Naive thymus-derived CD4-positive, alpha-beta T cell (primary cell): ENCODE measurements at regions not wholly inside any gene's neighbourhood (a gene's known extent, or its start where the extent isn't known, plus 50 kb on each side); places are given as distances from the start of the nearest gene placed in this dataset.
A peak's percentile ranks its signal among the peaks of the same experiment; 100 is the strongest.
"Not testable (repeated sequence)": the region's sequence is repeated elsewhere in the genome, so short reads cannot be mapped to it uniquely, and the experiment has no call there.

Experiments
- ATAC-seq: fragments of 150-1000 bp; cut with Tn5 transposase; 2 replicates; pipeline ENCODE4 v1.10.0; 2021; ENCODE audit warnings: mild to moderate bottlenecking, moderate library complexity
- CTCF ChIA-PET: fragments of 350-600 bp; sonication (Branson Sonifier 250); formaldehyde crosslinking; loops from one replicate; lab custom pipeline; 2021; ENCODE audit warnings: antibody characterized with exemption; lab: Charles Lee
- POLR2A ChIA-PET: fragments of 350-600 bp; sonication (Branson Sonifier 250); formaldehyde crosslinking; loops from one replicate; lab custom pipeline; 2021; ENCODE audit warnings: antibody characterized with exemption, inconsistent platforms; lab: Charles Lee
- DNase-seq, 9 donors: peaks; one replicate each; pipeline versions ENCODE4 v3.0.0 to v3.0.0-alpha.2; 2020 to 2022; ENCODE audit warnings: mixed read lengths in 1 of 9
- H3K27ac ChIP-seq: one replicate; pipeline ENCODE4 v1.7.0; 2013; ENCODE audit warnings: mild to moderate bottlenecking, low read depth, low read length, moderate library complexity
- H3K27me3 ChIP-seq, 2 donors: one replicate each; pipeline ENCODE4 v1.7.0; 2013; ENCODE audit warnings: low read length in 2 of 2, mild to moderate bottlenecking in 2 of 2, moderate library complexity in 2 of 2; ENCODE audit not compliant: control insufficient read depth in 2 of 2, insufficient read depth in 2 of 2
- H3K36me3 ChIP-seq, 3 experiments: 1 replicate in 2 of 3; 2 replicates in 1 of 3; pipeline ENCODE4 v1.7.0; 2013; ENCODE audit warnings: low read length in 3 of 3, mild to moderate bottlenecking in 3 of 3, moderate library complexity in 1 of 3; ENCODE audit not compliant: insufficient read depth in 3 of 3, control insufficient read depth in 2 of 3
- H3K4me1 ChIP-seq, 2 donors: one replicate each; pipeline ENCODE4 v1.7.0; 2013; ENCODE audit warnings: low read length in 2 of 2, mild to moderate bottlenecking in 2 of 2, moderate library complexity in 1 of 2; ENCODE audit not compliant: control insufficient read depth in 2 of 2, insufficient read depth in 2 of 2
- H3K4me3 ChIP-seq: 2 replicates; pipeline ENCODE4 v1.7.0; 2013; ENCODE audit warnings: mild to moderate bottlenecking, low read length
- H3K9me3 ChIP-seq, 3 experiments: 1 replicate in 2 of 3; 2 replicates in 1 of 3; pipeline ENCODE4 v1.7.0; 2013; ENCODE audit warnings: low read length in 3 of 3; ENCODE audit not compliant: control insufficient read depth in 2 of 3
- H3K27ac Mint-ChIP-seq, 9 donors: one replicate each; pipeline ENCODE4 v1.8.0; 2020 to 2022; ENCODE audit warnings: mixed read lengths in 9 of 9, mild to moderate bottlenecking in 8 of 9, moderate library complexity in 5 of 9, inconsistent platforms in 2 of 9
- H3K27me3 Mint-ChIP-seq, 5 donors: one replicate each; pipeline ENCODE4 v1.8.0; 2021 to 2022; ENCODE audit warnings: mixed read lengths in 5 of 5, mild to moderate bottlenecking in 1 of 5
- H3K36me3 Mint-ChIP-seq, 5 donors: one replicate each; pipeline ENCODE4 v1.8.0; 2020 to 2022; ENCODE audit warnings: mixed read lengths in 5 of 5, mild to moderate bottlenecking in 3 of 5, inconsistent platforms in 1 of 5
- H3K4me1 Mint-ChIP-seq, 7 donors: one replicate each; pipeline ENCODE4 v1.8.0; 2020 to 2022; ENCODE audit warnings: mixed read lengths in 7 of 7, mild to moderate bottlenecking in 3 of 7, inconsistent platforms in 1 of 7
- H3K4me3 Mint-ChIP-seq, 10 donors: one replicate each; pipeline ENCODE4 v1.8.0; 2020 to 2022; ENCODE audit warnings: mild to moderate bottlenecking in 10 of 10, mixed read lengths in 10 of 10, moderate library complexity in 6 of 10, inconsistent platforms in 2 of 10
- H3K9me3 Mint-ChIP-seq, 11 donors: one replicate each; pipeline ENCODE4 v1.8.0; 2020 to 2022; ENCODE audit warnings: mixed read lengths in 11 of 11, mild to moderate bottlenecking in 4 of 11, inconsistent platforms in 1 of 11, moderate library complexity in 1 of 11
- intact Hi-C, 2 donors: fragments of 100-400 bp; cut with micrococcal nuclease; formaldehyde crosslinking; loops; one replicate each; pipeline ENCODE4 v1.15.1; 2023

DNA sequence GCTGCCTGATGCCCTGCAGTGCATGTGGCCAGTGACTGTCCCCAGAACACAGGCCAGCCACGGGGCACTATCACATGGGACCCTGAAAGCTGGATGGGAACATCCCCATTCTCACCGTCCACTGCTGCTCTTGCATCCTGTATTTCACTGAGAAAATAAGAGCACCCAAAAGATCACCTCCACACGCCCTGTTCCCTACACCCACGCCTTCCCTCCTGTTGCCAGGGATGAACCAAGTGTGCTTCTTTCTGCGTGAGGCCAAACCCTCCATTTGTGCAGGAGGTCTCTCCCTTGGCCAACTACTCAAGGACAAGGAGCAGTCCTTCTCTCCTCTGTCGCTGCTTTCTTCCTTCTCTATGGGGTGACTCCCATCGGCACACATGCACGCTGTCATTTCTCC lies 118.3 kb downstream of the LRRC37A3 start:
- H3K27ac Mint-ChIP-seq = peak overlapping the region in 1 of 9 donors; percentile 53
- peaks cover 0 to 24% (median 11%) of the 10 kb centered on the region in 5 donors for H3K36me3 Mint-ChIP-seq
- intact Hi-C loops, H3K27ac ChIP-seq, H3K27me3 Mint-ChIP-seq, H3K27me3 ChIP-seq, H3K4me1 ChIP-seq, CTCF ChIA-PET, H3K36me3 ChIP-seq, H3K9me3 Mint-ChIP-seq, H3K4me3 Mint-ChIP-seq, H3K9me3 ChIP-seq, POLR2A ChIA-PET, ATAC-seq, DNase-seq, H3K4me3 ChIP-seq: not testable (repeated sequence)
- H3K4me1 Mint-ChIP-seq = peaks cover 0 to 15% (median 9%) of the 10 kb centered on the region in 7 donors

DNA sequence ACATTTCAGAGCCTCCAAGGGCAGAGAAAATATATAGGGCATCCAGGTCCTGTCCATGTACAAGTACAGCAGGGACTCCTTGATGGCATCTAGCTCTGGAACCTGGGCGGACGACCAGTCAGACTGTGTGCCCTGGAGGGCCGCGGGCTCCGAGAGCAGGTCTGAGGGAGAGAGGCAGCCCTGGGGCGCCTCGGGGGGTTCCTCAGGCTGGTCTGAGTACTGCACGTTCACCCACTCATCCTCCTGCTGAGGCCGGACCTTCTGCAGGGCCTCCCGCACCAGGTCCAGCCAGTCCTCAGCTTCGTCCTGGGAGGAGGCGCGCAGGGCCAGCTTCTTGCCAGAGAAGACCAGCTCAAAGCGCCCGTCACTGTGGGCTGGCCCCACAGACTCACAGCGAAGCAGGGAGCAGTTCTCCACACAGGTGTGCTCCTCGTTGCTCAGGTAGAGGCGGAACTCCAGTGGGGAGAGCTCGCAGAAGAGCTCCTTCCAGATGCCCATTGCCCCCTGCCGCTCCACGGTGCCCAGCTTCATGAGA lies 118.8 kb downstream of the LRRC37A3 start:
- Mint-ChIP-seq H3K36me3 (peaks cover 0 to 22% (median 7%) of the 10 kb centered on the region in 5 donors), H3K4me1 (peaks cover 0 to 14% (median 9%) of the 10 kb centered on the region in 7 donors)
- H3K4me3 ChIP-seq, DNase-seq, H3K27ac Mint-ChIP-seq, H3K9me3 Mint-ChIP-seq, H3K36me3 ChIP-seq, POLR2A ChIA-PET, intact Hi-C loops, CTCF ChIA-PET, H3K4me1 ChIP-seq, ATAC-seq, H3K4me3 Mint-ChIP-seq, H3K9me3 ChIP-seq, H3K27me3 Mint-ChIP-seq, H3K27ac ChIP-seq, H3K27me3 ChIP-seq: not testable (repeated sequence)

DNA sequence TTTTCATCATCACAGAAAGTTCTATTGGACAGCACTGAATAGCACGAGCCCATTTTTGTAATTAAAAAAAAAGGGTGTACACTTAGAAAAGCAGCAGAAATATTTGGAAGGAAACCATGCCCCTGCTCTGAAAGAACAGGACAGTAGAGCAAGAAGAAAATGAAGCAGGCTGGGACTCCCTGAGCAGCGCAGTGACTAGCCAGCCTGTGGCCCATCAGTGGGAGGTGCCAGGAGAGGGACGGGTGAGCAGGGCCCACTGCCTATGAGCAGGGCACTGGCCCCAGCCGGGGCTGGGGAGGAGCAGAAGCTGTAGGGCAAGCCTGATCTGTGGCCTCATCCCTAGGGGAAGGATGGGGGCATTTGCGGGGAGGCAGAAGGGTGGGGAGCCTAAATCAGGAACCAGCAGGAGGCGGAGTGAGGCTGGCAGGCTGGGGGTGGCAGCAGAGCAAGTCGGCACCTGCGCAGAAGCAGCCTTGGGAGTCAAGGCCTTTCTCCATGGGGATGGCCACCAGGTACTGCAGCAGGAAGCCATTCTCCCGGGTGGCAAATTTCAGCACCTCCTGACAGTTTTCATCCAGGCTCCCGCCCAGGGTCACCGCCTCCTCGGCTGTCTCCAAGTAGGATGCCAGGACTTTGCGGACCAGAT lies 119.6 kb downstream of the LRRC37A3 start:
- H3K27me3 ChIP-seq, H3K27ac ChIP-seq, DNase-seq, H3K27ac Mint-ChIP-seq, H3K9me3 Mint-ChIP-seq, H3K9me3 ChIP-seq, CTCF ChIA-PET, intact Hi-C loops, H3K4me1 ChIP-seq, H3K36me3 ChIP-seq, H3K4me3 ChIP-seq, H3K27me3 Mint-ChIP-seq, ATAC-seq, POLR2A ChIA-PET, H3K4me3 Mint-ChIP-seq: not testable (repeated sequence)
- Mint-ChIP-seq H3K36me3 (peaks cover 0 to 22% (median 7%) of the 10 kb centered on the region in 5 donors), H3K4me1 (peaks cover 0 to 20% (median 9%) of the 10 kb centered on the region in 7 donors)

DNA sequence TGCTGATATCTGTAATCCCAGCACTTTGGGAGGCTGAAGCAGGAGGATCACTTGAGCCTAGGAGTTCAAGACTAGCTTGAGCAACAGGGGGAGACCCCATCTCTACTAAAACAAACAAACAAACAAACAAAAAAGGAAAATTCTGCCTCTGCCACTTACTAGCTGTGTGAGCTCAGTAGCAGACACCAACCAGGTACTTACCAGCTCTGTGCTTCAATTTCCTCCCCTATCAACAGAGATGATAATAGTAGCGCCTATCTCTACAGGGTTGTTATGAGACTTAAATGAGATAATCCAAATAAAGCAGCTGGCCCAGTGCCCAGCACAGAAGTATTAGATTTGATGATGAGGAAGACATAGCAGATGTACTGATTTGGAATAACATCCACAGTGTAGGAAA lies 120.3 kb downstream of the LRRC37A3 start:
- ATAC-seq, H3K27ac ChIP-seq, H3K27me3 ChIP-seq, H3K9me3 Mint-ChIP-seq, POLR2A ChIA-PET, H3K9me3 ChIP-seq, H3K27ac Mint-ChIP-seq, H3K36me3 ChIP-seq, intact Hi-C loops, H3K4me3 ChIP-seq, H3K27me3 Mint-ChIP-seq, CTCF ChIA-PET, H3K4me1 ChIP-seq, DNase-seq: not testable (repeated sequence)
- peak overlapping the region in 1 of 10 donors; percentile 42 for H3K4me3 Mint-ChIP-seq
- peaks cover 0 to 24% (median 9%) of the 10 kb centered on the region in 7 donors for H3K4me1 Mint-ChIP-seq
- peaks cover 0 to 22% (median 7%) of the 10 kb centered on the region in 5 donors for H3K36me3 Mint-ChIP-seq

DNA sequence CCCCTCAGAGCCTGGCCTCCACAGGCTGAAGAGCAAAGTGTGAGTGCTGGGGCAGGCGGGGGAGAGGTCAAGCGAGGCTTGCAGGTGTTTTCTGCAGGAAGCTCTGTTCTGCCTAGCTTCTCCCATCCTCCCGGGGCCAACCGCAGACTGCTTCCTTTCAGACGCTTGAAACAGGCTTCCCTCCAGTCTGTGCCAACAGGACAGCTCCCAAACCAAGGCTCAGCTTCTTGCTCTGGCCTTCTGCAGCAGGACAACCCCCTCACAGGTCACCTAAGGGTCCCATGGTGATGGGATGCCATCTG lies 120.8 kb downstream of the LRRC37A3 start:
- H3K36me3 Mint-ChIP-seq = peaks cover 0 to 22% (median 7%) of the 10 kb centered on the region in 5 donors
- POLR2A ChIA-PET, DNase-seq, intact Hi-C loops, H3K9me3 ChIP-seq, H3K4me1 ChIP-seq, CTCF ChIA-PET, H3K27ac ChIP-seq, H3K27me3 ChIP-seq, H3K36me3 ChIP-seq, ATAC-seq, H3K9me3 Mint-ChIP-seq, H3K4me3 ChIP-seq, H3K27me3 Mint-ChIP-seq: not testable (repeated sequence)
- H3K27ac Mint-ChIP-seq = peak overlapping the region in 2 of 9 donors; percentile 12 to 52
- peak overlapping the region in 5 of 10 donors; percentile 4 to 42 (median 11) for H3K4me3 Mint-ChIP-seq
- H3K4me1 Mint-ChIP-seq = peaks cover 0 to 24% (median 10%) of the 10 kb centered on the region in 7 donors

DNA sequence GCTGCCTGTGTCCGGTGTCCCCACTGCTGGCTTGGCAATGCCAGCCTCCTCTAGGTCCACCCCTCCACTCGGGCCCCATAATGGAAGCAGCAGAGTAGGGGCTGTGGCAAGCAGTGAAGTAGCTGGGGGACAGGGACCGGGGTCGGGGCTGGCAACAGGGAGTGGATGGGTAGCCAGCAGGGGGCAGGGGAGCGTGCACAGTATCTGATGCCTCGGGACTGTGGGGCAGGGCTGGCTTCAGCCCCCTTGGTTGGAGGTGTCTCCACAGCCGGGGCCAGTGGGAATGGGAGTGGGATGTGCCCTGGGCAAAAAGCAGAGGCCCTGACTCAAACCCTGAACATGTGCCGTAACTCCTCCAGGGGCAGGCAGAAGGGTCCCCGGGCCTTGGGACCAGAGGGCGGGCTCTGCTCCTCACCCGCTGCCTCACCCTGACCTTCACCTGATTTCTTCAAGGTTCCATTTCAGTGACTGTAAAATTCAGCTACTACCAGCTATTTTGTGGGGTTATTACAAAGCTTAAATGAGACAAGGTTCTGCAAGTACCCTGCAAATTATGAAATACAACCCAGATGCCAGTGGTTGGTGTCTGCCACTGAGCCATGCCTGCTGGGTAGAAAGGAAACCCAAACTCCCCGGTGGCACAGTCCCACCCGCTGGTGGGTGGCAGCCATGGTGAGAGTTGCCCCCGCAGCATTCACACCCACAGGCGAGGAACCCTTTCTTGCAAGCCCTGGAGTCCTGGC lies 121.4 kb downstream of the LRRC37A3 start:
- Mint-ChIP-seq H3K4me3 (peak overlapping the region in 4 of 10 donors; percentile 4 to 47 (median 26)), H3K4me1 (peaks cover 0 to 28% (median 13%) of the 10 kb centered on the region in 7 donors), H3K36me3 (peaks cover 0 to 20% (median 7%) of the 10 kb centered on the region in 5 donors)
- H3K4me1 ChIP-seq, H3K4me3 ChIP-seq, H3K9me3 Mint-ChIP-seq, H3K9me3 ChIP-seq, H3K27ac Mint-ChIP-seq, H3K27me3 ChIP-seq, H3K36me3 ChIP-seq, POLR2A ChIA-PET, intact Hi-C loops, DNase-seq, H3K27ac ChIP-seq, CTCF ChIA-PET, H3K27me3 Mint-ChIP-seq: not testable (repeated sequence)
- peak; percentile 66 for ATAC-seq
